Activated CD4-positive, alpha-beta memory T cell treated with anti-CD3 and anti-CD28 coated beads for 36 hours (primary cell): ENCODE measurements at regions not wholly inside any gene's neighbourhood (a gene's known extent, or its start where the extent isn't known, plus 50 kb on each side); places are given as distances from the start of the nearest gene placed in this dataset.

Experiments
- CTCF ChIA-PET: fragments of 350-600 bp; sonication (Branson Sonifier 250); formaldehyde crosslinking; loops from one replicate; lab custom pipeline; 2021; ENCODE audit warnings: antibody characterized with exemption, inconsistent platforms; lab: Charles Lee
- POLR2A ChIA-PET: fragments of 350-600 bp; sonication (Branson Sonifier 250); formaldehyde crosslinking; loops from one replicate; lab custom pipeline; 2021; ENCODE audit warnings: antibody characterized with exemption; lab: Charles Lee
- DNase-seq: peaks from one replicate; pipeline ENCODE4 v3.0.0-alpha.2; 2020
- H3K27ac Mint-ChIP-seq: one replicate; pipeline ENCODE4 v1.8.0; 2021; ENCODE audit warnings: mixed read lengths
- H3K27me3 Mint-ChIP-seq: one replicate; pipeline ENCODE4 v1.8.0; 2021; ENCODE audit warnings: mixed read lengths
- H3K36me3 Mint-ChIP-seq: one replicate; pipeline ENCODE4 v1.8.0; 2021; ENCODE audit warnings: mixed read lengths
- H3K4me1 Mint-ChIP-seq: one replicate; pipeline ENCODE4 v1.8.0; 2021; ENCODE audit warnings: low read depth, mixed read lengths
- H3K4me3 Mint-ChIP-seq: one replicate; pipeline ENCODE4 v1.8.0; 2021; ENCODE audit warnings: mild to moderate bottlenecking, mixed read lengths
- H3K9me3 Mint-ChIP-seq: one replicate; pipeline ENCODE4 v1.8.0; 2021; ENCODE audit warnings: mixed read lengths
- intact Hi-C: fragments of 100-400 bp; cut with micrococcal nuclease; formaldehyde crosslinking; loops from one replicate; pipeline ENCODE4 v1.15.1; 2023

DNA sequence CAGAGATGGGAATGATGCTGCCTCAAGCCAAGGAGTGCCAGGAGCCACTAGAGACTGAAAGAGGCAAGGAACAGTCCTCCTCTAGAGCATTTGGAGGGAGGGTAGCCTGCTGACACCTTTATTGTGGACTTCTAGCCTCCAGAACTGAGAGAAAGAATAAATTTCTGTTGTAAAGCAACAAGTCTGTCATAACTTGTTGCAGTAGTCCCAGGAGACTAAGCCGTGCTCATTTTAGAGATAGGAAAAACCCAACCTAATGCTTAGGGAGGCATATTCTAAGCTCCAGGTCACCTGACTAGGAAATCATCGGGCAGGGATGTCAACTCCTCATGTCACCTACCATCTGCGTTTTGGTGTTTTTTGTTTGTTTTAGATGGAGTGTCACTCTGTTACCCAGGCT is 345.4 kb upstream of the EEF2KMT start:
- intact Hi-C loops = no loop called here
- H3K27me3 Mint-ChIP-seq = no peaks in the 10 kb centered on the region
- ChIA-PET POLR2A (no interaction called here), CTCF (no interaction called here)
- no peak for DNase-seq
- H3K27ac Mint-ChIP-seq = no peak overlapping the region
- H3K4me1 Mint-ChIP-seq = no peaks in the 10 kb centered on the region
- no peak overlapping the region for H3K4me3 Mint-ChIP-seq
- no peaks in the 10 kb centered on the region for H3K36me3 Mint-ChIP-seq
- peaks cover 11% of the 10 kb centered on the region for H3K9me3 Mint-ChIP-seq

DNA sequence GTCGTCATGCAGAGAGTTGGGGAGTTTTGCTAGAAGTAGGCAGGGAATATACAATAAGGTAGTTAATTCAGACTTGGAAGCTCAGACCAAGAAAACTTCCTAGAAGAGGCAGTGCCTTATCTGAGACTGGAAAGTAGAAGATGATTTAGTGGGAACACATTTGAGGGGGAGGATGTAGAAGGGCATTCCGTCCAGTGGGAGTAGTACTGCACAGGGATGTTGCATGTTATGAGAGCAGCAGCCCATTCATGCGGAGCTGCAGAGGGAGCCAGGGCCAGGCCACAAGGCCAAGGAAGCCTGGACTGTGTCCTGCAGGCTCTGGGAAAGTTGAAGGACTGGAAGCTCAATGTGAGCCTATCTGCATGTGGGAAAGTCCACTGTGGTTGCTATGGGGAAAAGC is 344.5 kb upstream of the EEF2KMT start:
- peaks cover 11% of the 10 kb centered on the region for H3K9me3 Mint-ChIP-seq
- H3K36me3 Mint-ChIP-seq = no peaks in the 10 kb centered on the region
- CTCF ChIA-PET = no interaction called here
- no peak overlapping the region for H3K4me3 Mint-ChIP-seq
- no peaks in the 10 kb centered on the region for H3K4me1 Mint-ChIP-seq
- H3K27me3 Mint-ChIP-seq = no peaks in the 10 kb centered on the region
- intact Hi-C loops = no loop called here
- DNase-seq = no peak
- no peak overlapping the region for H3K27ac Mint-ChIP-seq
- POLR2A ChIA-PET = no interaction called here

DNA sequence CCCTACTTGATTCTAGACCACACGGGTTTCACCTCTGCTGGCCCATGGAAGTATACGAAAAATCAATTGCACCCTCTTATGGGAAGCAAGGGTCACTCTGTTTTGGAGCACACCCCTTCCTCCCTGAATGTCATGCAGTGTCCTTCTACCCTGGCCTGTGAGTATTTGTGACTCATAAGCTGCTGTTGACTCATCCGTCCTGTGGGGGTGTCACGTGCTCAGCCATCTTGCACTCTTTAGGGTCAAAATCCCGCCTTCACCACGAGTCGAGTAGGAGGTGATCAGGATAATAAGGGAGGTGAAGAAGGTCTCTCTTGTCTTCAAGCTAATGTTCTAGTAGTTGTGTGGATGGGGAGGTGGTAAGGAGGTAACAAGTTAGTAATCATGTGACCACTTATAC is 341.0 kb upstream of the EEF2KMT start:
- Mint-ChIP-seq H3K4me3 (no peak overlapping the region), H3K27ac (no peak overlapping the region), H3K9me3 (peaks cover 11% of the 10 kb centered on the region), H3K27me3 (no peaks in the 10 kb centered on the region), H3K36me3 (no peaks in the 10 kb centered on the region), H3K4me1 (no peaks in the 10 kb centered on the region)
- ChIA-PET POLR2A (no interaction called here), CTCF (no interaction called here)
- DNase-seq = no peak
- intact Hi-C loops = no loop called here

DNA sequence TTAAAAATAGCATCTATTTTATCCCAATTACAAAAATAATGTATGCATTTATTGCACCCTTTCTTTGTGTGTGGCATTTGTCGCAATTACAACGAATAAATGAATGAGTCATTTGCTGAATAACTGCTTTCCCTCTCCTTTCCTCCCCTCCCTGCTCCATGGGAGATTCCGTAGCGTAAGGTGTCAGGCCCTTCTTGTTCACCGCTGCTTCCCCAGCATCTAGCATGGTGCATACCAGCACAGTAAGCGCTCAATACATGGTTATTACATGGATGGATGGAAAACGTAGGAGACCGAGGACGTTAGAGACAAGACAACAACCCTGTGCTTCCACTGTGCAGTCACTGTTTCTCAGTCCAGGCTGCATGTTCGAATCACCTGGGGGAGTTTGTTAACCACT is 336.0 kb upstream of the EEF2KMT start:
- no peaks in the 10 kb centered on the region for H3K36me3 Mint-ChIP-seq
- ChIA-PET CTCF (no interaction called here), POLR2A (no interaction called here)
- intact Hi-C loops = no loop called here
- peaks cover under 1% of the 10 kb centered on the region for H3K9me3 Mint-ChIP-seq
- no peaks in the 10 kb centered on the region for H3K27me3 Mint-ChIP-seq
- no peak for DNase-seq
- no peak overlapping the region for H3K4me3 Mint-ChIP-seq
- H3K4me1 Mint-ChIP-seq = no peaks in the 10 kb centered on the region
- H3K27ac Mint-ChIP-seq = no peak overlapping the region

DNA sequence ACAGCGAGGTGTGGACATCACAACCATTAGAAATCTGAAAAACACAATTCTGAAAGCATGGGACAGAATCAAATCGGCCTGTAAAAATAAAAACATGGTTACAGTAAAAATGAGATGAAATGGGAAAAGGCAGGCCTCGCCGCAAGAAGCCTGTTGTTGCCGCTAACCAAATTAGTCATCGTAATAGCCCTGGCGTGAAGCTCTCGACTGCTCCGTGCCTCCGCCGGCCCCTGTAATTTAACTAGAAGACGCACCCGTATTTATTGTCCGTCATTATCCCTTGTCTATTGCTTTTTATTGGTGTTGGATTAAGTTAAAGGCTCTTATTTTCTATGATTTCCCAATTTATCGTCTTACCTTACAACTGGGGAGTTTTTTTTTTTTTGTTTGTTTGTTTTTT is 334.6 kb upstream of the EEF2KMT start:
- H3K27me3 Mint-ChIP-seq = no peaks in the 10 kb centered on the region
- H3K4me1 Mint-ChIP-seq = no peaks in the 10 kb centered on the region
- no peak for DNase-seq
- H3K36me3 Mint-ChIP-seq = no peaks in the 10 kb centered on the region
- intact Hi-C loops = no loop called here
- no peak overlapping the region for H3K4me3 Mint-ChIP-seq
- ChIA-PET CTCF (no interaction called here), POLR2A (no interaction called here)
- no peak overlapping the region for H3K27ac Mint-ChIP-seq
- no peaks in the 10 kb centered on the region for H3K9me3 Mint-ChIP-seq

DNA sequence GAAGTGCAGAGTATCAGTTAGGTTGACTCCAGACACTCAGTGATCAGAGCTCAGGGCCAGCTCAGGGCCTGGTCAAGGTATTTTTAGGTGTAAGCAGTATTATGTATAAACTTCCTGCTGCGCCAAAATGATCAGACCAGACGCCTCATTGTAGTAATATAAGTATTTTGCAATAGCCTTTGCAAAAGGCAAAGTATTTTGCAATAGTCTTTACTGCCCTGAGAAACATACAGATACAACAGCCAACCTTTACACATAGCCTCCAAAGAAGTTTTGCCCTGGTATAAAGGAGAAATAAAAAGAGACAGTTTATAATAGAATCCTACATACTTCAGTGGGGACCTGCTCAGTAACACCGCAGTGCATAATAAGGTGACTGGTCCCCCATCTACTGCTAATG is 333.0 kb upstream of the EEF2KMT start:
- ChIA-PET POLR2A (no interaction called here), CTCF (no interaction called here)
- Mint-ChIP-seq H3K27ac (no peak overlapping the region), H3K4me3 (no peak overlapping the region), H3K9me3 (no peaks in the 10 kb centered on the region), H3K36me3 (no peaks in the 10 kb centered on the region), H3K4me1 (no peaks in the 10 kb centered on the region), H3K27me3 (no peaks in the 10 kb centered on the region)
- DNase-seq = no peak
- intact Hi-C loops = no loop called here

DNA sequence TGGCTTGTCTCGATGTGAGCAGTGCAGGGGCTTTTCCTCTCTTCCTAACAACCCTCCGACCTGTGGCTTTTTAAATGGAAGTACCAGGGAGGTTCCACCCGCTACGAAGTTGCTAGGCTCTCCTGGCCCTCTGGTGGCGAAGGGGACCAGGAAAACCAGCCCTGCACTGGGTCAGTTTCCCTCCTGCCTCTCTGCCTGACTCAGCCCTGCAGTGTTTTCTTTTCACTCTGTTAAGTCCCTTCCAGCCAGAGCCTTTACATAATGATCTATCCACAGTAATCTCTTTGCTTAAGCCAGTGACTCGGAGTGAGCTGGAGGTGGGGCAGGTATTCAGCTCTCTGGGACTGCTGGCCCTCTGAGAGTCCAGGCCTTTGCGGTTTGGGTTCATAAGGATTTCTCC is 331.3 kb upstream of the EEF2KMT start:
- DNase-seq = no peak
- H3K36me3 Mint-ChIP-seq = no peaks in the 10 kb centered on the region
- intact Hi-C loops = no loop called here
- no peaks in the 10 kb centered on the region for H3K9me3 Mint-ChIP-seq
- ChIA-PET CTCF (no interaction called here), POLR2A (no interaction called here)
- no peak overlapping the region for H3K27ac Mint-ChIP-seq
- peaks cover 2% of the 10 kb centered on the region for H3K27me3 Mint-ChIP-seq
- no peaks in the 10 kb centered on the region for H3K4me1 Mint-ChIP-seq
- H3K4me3 Mint-ChIP-seq = no peak overlapping the region

DNA sequence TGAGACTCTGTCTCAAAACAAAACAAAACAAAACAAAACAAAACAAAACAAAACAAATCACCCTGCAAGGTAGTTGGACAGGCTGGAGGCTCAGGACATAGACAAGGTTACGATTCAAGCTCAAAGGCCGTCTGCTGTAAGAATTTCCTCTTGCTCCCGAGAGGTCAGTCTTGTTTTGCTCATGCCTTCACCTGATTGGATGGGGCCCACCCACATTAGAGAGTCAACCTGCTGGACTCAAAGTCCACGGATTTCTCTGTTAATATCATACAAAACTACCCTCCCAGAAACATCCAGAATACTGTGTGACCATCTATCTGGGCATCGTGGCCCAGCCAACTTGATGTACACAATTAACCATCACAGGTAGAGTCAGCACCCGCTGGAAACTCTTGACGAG is 330.0 kb upstream of the EEF2KMT start:
- Mint-ChIP-seq H3K9me3 (no peaks in the 10 kb centered on the region), H3K4me3 (no peak overlapping the region), H3K4me1 (no peaks in the 10 kb centered on the region), H3K27me3 (peaks cover 2% of the 10 kb centered on the region), H3K27ac (no peak overlapping the region), H3K36me3 (no peaks in the 10 kb centered on the region)
- intact Hi-C loops = no loop called here
- DNase-seq = no peak
- CTCF ChIA-PET = no interaction called here
- POLR2A ChIA-PET = no interaction called here

DNA sequence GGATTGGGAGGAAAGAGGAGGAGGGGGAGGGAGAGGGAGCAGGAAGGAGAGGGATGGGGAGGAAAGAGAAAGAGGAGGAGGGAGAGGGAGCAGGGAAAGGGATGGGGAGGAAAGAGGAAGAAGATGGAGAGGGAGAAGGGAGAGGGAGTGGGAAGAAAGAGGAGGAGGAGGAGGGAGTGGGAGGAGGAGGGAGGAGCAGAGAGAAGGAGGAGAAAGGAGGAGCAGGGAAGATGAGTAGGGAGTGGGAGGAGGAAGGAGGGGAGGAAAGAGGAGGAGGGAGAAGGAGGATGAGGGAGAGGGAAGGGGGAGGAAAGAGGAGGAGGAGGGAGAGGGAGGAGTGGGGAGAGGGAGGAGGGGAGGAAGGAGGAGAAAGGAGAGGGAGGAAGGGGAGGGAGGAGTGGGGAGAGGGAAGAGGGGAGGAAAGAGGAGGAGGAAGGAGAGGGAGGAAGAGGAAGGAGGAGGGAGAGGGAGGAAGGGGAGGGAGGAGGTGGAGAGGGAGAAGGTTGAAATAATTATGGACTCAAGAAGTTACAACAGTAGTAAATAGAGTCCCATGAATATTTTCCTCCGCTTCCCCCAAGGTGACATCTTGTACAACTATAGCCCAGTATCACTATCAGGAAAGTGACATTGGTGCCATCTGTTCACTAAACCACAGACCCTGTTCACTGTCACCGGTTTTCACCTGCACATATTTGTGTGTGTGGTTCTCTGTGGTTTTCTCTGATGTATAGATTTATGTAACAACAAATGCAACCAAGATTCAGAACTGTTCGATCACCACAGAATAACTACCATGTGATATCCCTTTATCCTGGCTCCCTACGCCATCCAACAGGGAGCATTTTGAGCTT is 325.3 kb upstream of the EEF2KMT start:
- intact Hi-C loops = no loop called here
- H3K4me3 Mint-ChIP-seq = no peak overlapping the region
- H3K27me3 Mint-ChIP-seq = peaks cover 5% of the 10 kb centered on the region
- POLR2A ChIA-PET = no interaction called here
- H3K4me1 Mint-ChIP-seq = no peaks in the 10 kb centered on the region
- no peaks in the 10 kb centered on the region for H3K9me3 Mint-ChIP-seq
- no peak for DNase-seq
- H3K27ac Mint-ChIP-seq = no peak overlapping the region
- CTCF ChIA-PET = no interaction called here
- no peaks in the 10 kb centered on the region for H3K36me3 Mint-ChIP-seq

DNA sequence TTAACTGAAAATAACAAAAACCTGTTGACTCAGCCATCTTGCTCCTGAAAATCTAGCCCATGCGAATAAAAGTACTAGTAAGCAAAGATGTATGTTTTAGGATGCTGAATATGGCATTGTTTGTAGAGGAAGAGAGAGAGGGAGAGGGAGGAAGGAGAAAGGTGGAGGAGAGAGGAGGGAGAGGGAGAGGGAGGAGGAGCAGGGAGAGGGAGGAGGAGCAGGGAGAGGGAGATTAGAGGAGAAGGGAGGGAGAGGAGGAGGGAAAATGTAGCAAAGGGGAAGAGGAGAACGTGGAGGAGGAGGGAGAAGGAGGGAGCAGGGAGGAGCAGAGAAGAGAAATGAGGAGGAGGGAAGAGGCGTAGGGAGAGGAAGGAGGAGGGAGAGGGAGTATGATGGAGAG is 324.5 kb upstream of the EEF2KMT start:
- intact Hi-C loops = no loop called here
- no peaks in the 10 kb centered on the region for H3K4me1 Mint-ChIP-seq
- ChIA-PET CTCF (no interaction called here), POLR2A (no interaction called here)
- no peaks in the 10 kb centered on the region for H3K36me3 Mint-ChIP-seq
- peaks cover 5% of the 10 kb centered on the region for H3K27me3 Mint-ChIP-seq
- no peak overlapping the region for H3K27ac Mint-ChIP-seq
- H3K4me3 Mint-ChIP-seq = no peak overlapping the region
- no peaks in the 10 kb centered on the region for H3K9me3 Mint-ChIP-seq
- no peak for DNase-seq

DNA sequence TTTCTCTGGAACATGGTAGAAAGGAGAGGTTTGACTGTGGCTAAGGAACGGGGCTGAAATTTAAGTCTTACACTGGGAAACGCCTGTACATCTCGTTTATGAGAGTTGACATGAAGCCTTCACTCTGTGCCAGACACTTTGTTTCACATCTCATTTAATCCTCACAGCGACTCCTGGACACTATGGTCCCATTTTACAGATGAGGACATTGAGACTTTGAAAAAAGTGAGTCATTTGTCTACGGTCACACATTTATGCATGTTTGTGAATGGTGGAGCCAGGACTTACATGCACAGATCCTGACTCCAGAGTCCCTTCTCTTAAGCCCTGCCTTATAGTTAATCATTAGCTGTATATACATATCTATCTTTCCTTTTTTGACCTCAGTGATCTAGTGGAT is 318.4 kb upstream of the EEF2KMT start:
- POLR2A ChIA-PET = no interaction called here
- Mint-ChIP-seq H3K36me3 (no peaks in the 10 kb centered on the region), H3K4me3 (no peak overlapping the region), H3K27ac (no peak overlapping the region), H3K27me3 (peaks cover 3% of the 10 kb centered on the region), H3K9me3 (no peaks in the 10 kb centered on the region), H3K4me1 (no peaks in the 10 kb centered on the region)
- DNase-seq = no peak
- CTCF ChIA-PET = no interaction called here
- intact Hi-C loops = no loop called here

DNA sequence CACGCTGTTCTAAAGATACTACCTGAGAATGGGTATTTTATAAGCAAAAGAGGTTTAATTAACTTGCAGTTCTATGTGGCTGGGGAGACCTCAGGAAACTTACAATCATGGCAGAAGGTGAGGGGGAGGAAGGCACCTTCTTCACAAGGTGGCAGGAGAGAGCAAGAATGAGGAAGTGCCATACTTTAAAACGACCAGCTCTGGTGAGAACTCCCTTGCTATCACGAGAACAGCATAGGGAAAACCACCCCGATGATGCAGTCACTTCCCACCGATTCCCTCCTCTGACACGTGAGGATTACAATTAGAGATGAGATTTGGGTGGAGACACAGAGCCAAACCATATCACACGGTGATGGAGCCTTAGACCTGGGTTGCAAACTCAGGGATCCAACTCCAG is 317.5 kb upstream of the EEF2KMT start:
- Mint-ChIP-seq H3K4me1 (no peaks in the 10 kb centered on the region), H3K4me3 (no peak overlapping the region), H3K27ac (no peak overlapping the region), H3K9me3 (no peaks in the 10 kb centered on the region), H3K27me3 (peaks cover 3% of the 10 kb centered on the region), H3K36me3 (no peaks in the 10 kb centered on the region)
- ChIA-PET POLR2A (no interaction called here), CTCF (no interaction called here)
- DNase-seq = no peak
- intact Hi-C loops = no loop called here

DNA sequence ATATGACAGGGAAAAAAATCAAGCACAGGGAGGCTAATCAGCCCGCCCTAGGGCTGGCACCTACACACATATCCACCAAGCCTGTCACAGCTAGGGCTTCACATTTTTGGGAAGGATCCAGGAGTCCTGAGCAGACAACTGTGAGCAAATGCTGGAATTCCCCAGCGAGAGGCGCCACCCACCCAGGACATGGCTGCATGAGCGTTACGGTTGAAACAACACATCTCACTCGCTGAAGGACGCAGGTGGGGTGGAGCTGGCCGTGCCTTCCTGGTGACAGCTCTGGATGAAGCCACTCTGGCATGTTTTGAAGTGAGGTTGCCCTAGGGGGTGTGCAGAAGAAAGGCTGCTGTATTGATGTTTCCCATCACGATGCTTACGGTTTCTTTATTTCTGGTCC is 315.1 kb upstream of the EEF2KMT start:
- Mint-ChIP-seq H3K36me3 (no peaks in the 10 kb centered on the region), H3K4me1 (no peaks in the 10 kb centered on the region), H3K9me3 (no peaks in the 10 kb centered on the region), H3K4me3 (no peak overlapping the region), H3K27me3 (no peaks in the 10 kb centered on the region), H3K27ac (no peak overlapping the region)
- intact Hi-C loops = no loop called here
- POLR2A ChIA-PET = no interaction called here
- no peak for DNase-seq
- CTCF ChIA-PET = no interaction called here
